Activated CD4-positive, alpha-beta T cell treated with anti-CD3 and anti-CD28 coated beads, Interleukin-2, amount 10 ng/mL, durations not matched to agents 24 days and 14 days (primary cell): ENCODE measurements at regions not wholly inside any gene's neighbourhood (a gene's known extent, or its start where the extent isn't known, plus 50 kb on each side); places are given as distances from the start of the nearest gene placed in this dataset.

Experiments used
- DNase-seq: peaks from one replicate; pipeline ENCODE4 v3.0.0; 2022
- H3K27ac Mint-ChIP-seq: one replicate; pipeline ENCODE4 v1.8.0; 2022; ENCODE audit warnings: mild to moderate bottlenecking, mixed read lengths
- H3K27me3 Mint-ChIP-seq: one replicate; pipeline ENCODE4 v1.8.0; 2022; ENCODE audit warnings: mixed read lengths
- H3K36me3 Mint-ChIP-seq: one replicate; pipeline ENCODE4 v1.8.0; 2022; ENCODE audit warnings: low read depth, mild to moderate bottlenecking, mixed read lengths
- H3K4me1 Mint-ChIP-seq: one replicate; pipeline ENCODE4 v1.8.0; 2021; ENCODE audit warnings: mixed read lengths
- H3K4me3 Mint-ChIP-seq: one replicate; pipeline ENCODE4 v1.8.0; 2022; ENCODE audit warnings: mild to moderate bottlenecking, moderate library complexity, mixed read lengths
- H3K9me3 Mint-ChIP-seq: one replicate; pipeline ENCODE4 v1.8.0; 2021; ENCODE audit warnings: mixed read lengths
- intact Hi-C: fragments of 100-400 bp; cut with micrococcal nuclease; formaldehyde crosslinking; loops from one replicate; pipeline ENCODE4 v1.15.1; 2023

GRCh38 chr22:49323751-49324415 lies 503.8 kb downstream of the BRD1 start:
- H3K9me3 Mint-ChIP-seq, result peaks cover 5% of the 10 kb centered on the region

GRCh38 chr22:49322861-49323622 lies 504.6 kb downstream of the BRD1 start:
- Mint-ChIP-seq H3K27me3 (peaks cover 9% of the 10 kb centered on the region), H3K4me3 (no peak overlapping the region), H3K36me3 (no peaks in the 10 kb centered on the region), H3K27ac (no peak overlapping the region), H3K9me3 (peaks cover 5% of the 10 kb centered on the region), H3K4me1 (no peaks in the 10 kb centered on the region)
- intact Hi-C loops, result no loop called here
- DNase-seq, result no peak

More at GRCh38 chr22:49323751-49324415, 503.8 kb downstream of the BRD1 start:
- Mint-ChIP-seq H3K4me1 (no peaks in the 10 kb centered on the region), H3K4me3 (no peak overlapping the region), H3K36me3 (no peaks in the 10 kb centered on the region), H3K27me3 (peaks cover 5% of the 10 kb centered on the region), H3K27ac (no peak overlapping the region)
- intact Hi-C loops, result no loop called here
- DNase-seq, result no peak

- Mint-ChIP-seq H3K36me3 (no peaks in the 10 kb centered on the region), H3K4me1 (no peaks in the 10 kb centered on the region), H3K9me3 (peaks cover 5% of the 10 kb centered on the region), H3K27ac (no peak overlapping the region), H3K27me3 (peaks cover 12% of the 10 kb centered on the region), H3K4me3 (no peak overlapping the region)
- DNase-seq, result no peak
- intact Hi-C loops, result no loop called here
Measured at GRCh38 chr22:49322231-49322630, 505.4 kb downstream of the BRD1 start.

GRCh38 chr22:49321477-49322055 lies 506.1 kb downstream of the BRD1 start:
- Mint-ChIP-seq H3K27me3 (peaks cover 14% of the 10 kb centered on the region), H3K27ac (no peak overlapping the region), H3K4me3 (no peak overlapping the region), H3K4me1 (no peaks in the 10 kb centered on the region), H3K9me3 (no peaks in the 10 kb centered on the region), H3K36me3 (no peaks in the 10 kb centered on the region)
- intact Hi-C loops, result no loop called here
- DNase-seq, result no peak

- H3K4me3 Mint-ChIP-seq, result no peak overlapping the region
- DNase-seq, result no peak
- intact Hi-C loops, result no loop called here
- H3K27me3 Mint-ChIP-seq, result peaks cover 16% of the 10 kb centered on the region
- H3K9me3 Mint-ChIP-seq, result no peaks in the 10 kb centered on the region
- H3K36me3 Mint-ChIP-seq, result no peaks in the 10 kb centered on the region
- H3K27ac Mint-ChIP-seq, result no peak overlapping the region
- no peaks in the 10 kb centered on the region for H3K4me1 Mint-ChIP-seq
Measured at GRCh38 chr22:49320714-49321476, 506.8 kb downstream of the BRD1 start.

- H3K27ac Mint-ChIP-seq, result no peak overlapping the region
- intact Hi-C loops, result no loop called here
- H3K27me3 Mint-ChIP-seq, result peaks cover 27% of the 10 kb centered on the region
- no peaks in the 10 kb centered on the region for H3K4me1 Mint-ChIP-seq
- no peak for DNase-seq
- no peaks in the 10 kb centered on the region for H3K36me3 Mint-ChIP-seq
- no peaks in the 10 kb centered on the region for H3K9me3 Mint-ChIP-seq
- no peak overlapping the region for H3K4me3 Mint-ChIP-seq
Measured at GRCh38 chr22:49317369-49317768, 510.3 kb downstream of the BRD1 start.

GRCh38 chr22:49312601-49313000 lies 515.1 kb downstream of the BRD1 start:
- H3K4me1 Mint-ChIP-seq, result no peaks in the 10 kb centered on the region
- H3K36me3 Mint-ChIP-seq, result no peaks in the 10 kb centered on the region
- DNase-seq, result no peak
- no peak overlapping the region for H3K4me3 Mint-ChIP-seq
- H3K9me3 Mint-ChIP-seq, result no peaks in the 10 kb centered on the region
- peaks cover 23% of the 10 kb centered on the region for H3K27me3 Mint-ChIP-seq
- intact Hi-C loops, result no loop called here
- no peak overlapping the region for H3K27ac Mint-ChIP-seq

GRCh38 chr22:49310354-49310753 lies 517.3 kb downstream of the BRD1 start:
- intact Hi-C loops, result no loop called here
- no peak overlapping the region for H3K27ac Mint-ChIP-seq
- DNase-seq, result no peak
- H3K9me3 Mint-ChIP-seq, result no peaks in the 10 kb centered on the region
- H3K4me1 Mint-ChIP-seq, result no peaks in the 10 kb centered on the region
- H3K36me3 Mint-ChIP-seq, result no peaks in the 10 kb centered on the region
- H3K27me3 Mint-ChIP-seq, result peaks cover 16% of the 10 kb centered on the region
- H3K4me3 Mint-ChIP-seq, result no peak overlapping the region

GRCh38 chr22:49308300-49308699 lies 519.4 kb downstream of the BRD1 start:
- Mint-ChIP-seq H3K36me3 (no peaks in the 10 kb centered on the region), H3K9me3 (no peaks in the 10 kb centered on the region), H3K4me3 (no peak overlapping the region), H3K27ac (no peak overlapping the region), H3K27me3 (peaks cover 10% of the 10 kb centered on the region), H3K4me1 (no peaks in the 10 kb centered on the region)
- no peak for DNase-seq
- intact Hi-C loops, result no loop called here

- no peak overlapping the region for H3K27ac Mint-ChIP-seq
- H3K27me3 Mint-ChIP-seq, result peaks cover 5% of the 10 kb centered on the region
- no peaks in the 10 kb centered on the region for H3K4me1 Mint-ChIP-seq
- intact Hi-C loops, result no loop called here
- H3K36me3 Mint-ChIP-seq, result no peaks in the 10 kb centered on the region
- H3K4me3 Mint-ChIP-seq, result no peak overlapping the region
- no peaks in the 10 kb centered on the region for H3K9me3 Mint-ChIP-seq
- DNase-seq, result no peak
Measured at GRCh38 chr22:49307870-49308269, 519.8 kb downstream of the BRD1 start.

- Mint-ChIP-seq H3K4me1 (no peaks in the 10 kb centered on the region), H3K36me3 (no peaks in the 10 kb centered on the region), H3K4me3 (no peak overlapping the region), H3K9me3 (no peaks in the 10 kb centered on the region), H3K27ac (no peak overlapping the region), H3K27me3 (peaks cover 5% of the 10 kb centered on the region)
- no peak for DNase-seq
- intact Hi-C loops, result no loop called here
Measured at GRCh38 chr22:49307481-49307830, 520.2 kb downstream of the BRD1 start.

- no peak overlapping the region for H3K4me3 Mint-ChIP-seq
- DNase-seq, result no peak
- no peak overlapping the region for H3K27ac Mint-ChIP-seq
- intact Hi-C loops, result no loop called here
- no peaks in the 10 kb centered on the region for H3K9me3 Mint-ChIP-seq
- no peaks in the 10 kb centered on the region for H3K4me1 Mint-ChIP-seq
- no peaks in the 10 kb centered on the region for H3K36me3 Mint-ChIP-seq
- H3K27me3 Mint-ChIP-seq, result peaks cover 5% of the 10 kb centered on the region
Measured at GRCh38 chr22:49306632-49307480, 520.8 kb downstream of the BRD1 start.

GRCh38 chr22:49305966-49306631 lies 521.6 kb downstream of the BRD1 start:
- DNase-seq, result no peak
- no peaks in the 10 kb centered on the region for H3K9me3 Mint-ChIP-seq
- no peak overlapping the region for H3K27ac Mint-ChIP-seq
- H3K4me1 Mint-ChIP-seq, result no peaks in the 10 kb centered on the region
- H3K36me3 Mint-ChIP-seq, result no peaks in the 10 kb centered on the region
- intact Hi-C loops, result no loop called here
- H3K27me3 Mint-ChIP-seq, result peaks cover 4% of the 10 kb centered on the region
- H3K4me3 Mint-ChIP-seq, result no peak overlapping the region
